Prostate gland (tissue), 2 donors: ENCODE measurements at regions not wholly inside any gene's neighbourhood (a gene's known extent, or its start where the extent isn't known, plus 50 kb on each side); places are given as distances from the start of the nearest gene placed in this dataset.

Source experiments
- DNase-seq: peaks from one replicate; pipeline ENCODE4 v3.0.0-alpha.2; 2019; ENCODE audit warnings: low spot score
- H3K27ac ChIP-seq, 2 donors: fragments of 200-600 bp; sonication (generic); 2 replicates each; pipeline ENCODE4 v1.5.1; 2017 to 2019
- H3K27me3 ChIP-seq: fragments of 200-600 bp; sonication (generic); replicated peaks from 2 replicates; pipeline ENCODE4 v1.5.1; 2019; ENCODE audit not compliant: insufficient read depth
- H3K36me3 ChIP-seq, 2 donors: fragments of 200-600 bp; sonication (generic); 1 replicate in 1 of 2; 2 replicates in 1 of 2; pipeline versions ENCODE4 v1.5.1 to v1.8.1; 2017 to 2019
- H3K4me1 ChIP-seq: fragments of 200-600 bp; sonication (generic); replicated peaks from 2 replicates; pipeline ENCODE4 v1.5.1; 2019
- H3K4me3 ChIP-seq, 2 donors: fragments of 200-600 bp; sonication (generic); 2 replicates each; pipeline ENCODE4 v1.5.1; 2017 to 2019
- H3K9me3 ChIP-seq: fragments of 200-600 bp; sonication (generic); 2 replicates; pipeline ENCODE4 v1.5.1; 2017
- POLR2A ChIP-seq: fragments of 450-650 bp; IDR thresholded peaks from one replicate; pipeline ENCODE4 v1.6.1; 2016; ENCODE audit warnings: antibody characterized with exemption, mild to moderate bottlenecking
- POLR2AphosphoS5 ChIP-seq: sonication (generic); formaldehyde crosslinking; IDR thresholded peaks from one replicate; pipeline ENCODE4 v1.6.1; 2017; ENCODE audit warnings: antibody characterized with exemption
- WGBS: methylation state at CpG from one replicate; pipeline ENCODE4 v1.1.5; 2018; 5-methylcytosine and 5-hydroxymethylcytosine counted together
- intact Hi-C: fragments of 100-400 bp; cut with DNase I; formaldehyde crosslinking; loops from one replicate; pipeline ENCODE4 v1.14.2; 2022
- TF ChIP-seq, protein P1 (sequence below), 4 experiments: fragments of 200-600 bp in 2 of 4; fragments of 450-650 bp in 2 of 4; sonication (generic) in 2 of 4; IDR thresholded peaks; 1 replicate in 3 of 4; 2 replicates in 1 of 4; pipeline ENCODE4 v1.5.1; 2016 to 2019; ENCODE audit warnings: antibody characterized with exemption in 4 of 4, mild to moderate bottlenecking in 2 of 4, moderate library complexity in 2 of 4

DNA sequence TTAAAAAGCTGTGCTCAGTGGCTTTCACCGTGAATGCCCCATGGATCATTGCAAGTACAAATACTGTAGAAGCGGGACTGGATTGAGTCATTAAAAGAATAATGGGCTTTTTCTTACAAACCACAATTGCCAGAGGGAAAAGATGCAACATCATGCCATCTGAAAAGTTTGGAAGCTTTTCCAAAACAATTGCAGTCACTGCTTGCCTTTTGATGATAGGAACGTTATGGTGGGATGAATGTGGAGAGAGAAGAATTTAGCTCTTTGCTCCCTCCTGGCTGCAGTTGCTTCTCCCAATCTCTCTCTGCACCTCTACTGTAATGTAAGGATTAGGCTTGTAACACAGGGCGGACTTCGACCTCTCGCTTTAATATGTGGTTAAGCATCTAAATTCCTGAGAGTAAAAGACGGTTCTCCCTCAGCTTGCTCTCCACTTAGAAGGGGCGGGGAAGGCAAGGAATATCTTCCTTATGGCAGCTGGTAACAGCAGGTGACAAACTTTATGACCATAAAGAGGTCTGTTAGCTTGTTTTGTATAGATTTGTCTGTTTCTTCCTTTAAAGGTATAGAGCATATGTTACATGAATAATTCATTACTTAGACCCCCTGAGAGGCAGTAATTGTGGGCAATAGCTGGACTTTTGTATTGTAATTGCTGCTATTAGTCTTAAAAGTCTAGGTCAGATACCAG, 376.1 kb downstream of the UTRN start:
- no peaks in the 10 kb centered on the region for H3K36me3 ChIP-seq
- H3K4me3 ChIP-seq, result no peak overlapping the region
- 57% methylated on average over 8 of the region's 8 CpGs for WGBS
- DNase-seq, result no peak
- H3K27me3 ChIP-seq, result no peaks in the 10 kb centered on the region
- no peaks in the 10 kb centered on the region for H3K4me1 ChIP-seq
- intact Hi-C loops, result no loop called here
- TF ChIP-seq POLR2A (no peak), POLR2AphosphoS5 (no peak)
- TF ChIP-seq, protein P1, sequence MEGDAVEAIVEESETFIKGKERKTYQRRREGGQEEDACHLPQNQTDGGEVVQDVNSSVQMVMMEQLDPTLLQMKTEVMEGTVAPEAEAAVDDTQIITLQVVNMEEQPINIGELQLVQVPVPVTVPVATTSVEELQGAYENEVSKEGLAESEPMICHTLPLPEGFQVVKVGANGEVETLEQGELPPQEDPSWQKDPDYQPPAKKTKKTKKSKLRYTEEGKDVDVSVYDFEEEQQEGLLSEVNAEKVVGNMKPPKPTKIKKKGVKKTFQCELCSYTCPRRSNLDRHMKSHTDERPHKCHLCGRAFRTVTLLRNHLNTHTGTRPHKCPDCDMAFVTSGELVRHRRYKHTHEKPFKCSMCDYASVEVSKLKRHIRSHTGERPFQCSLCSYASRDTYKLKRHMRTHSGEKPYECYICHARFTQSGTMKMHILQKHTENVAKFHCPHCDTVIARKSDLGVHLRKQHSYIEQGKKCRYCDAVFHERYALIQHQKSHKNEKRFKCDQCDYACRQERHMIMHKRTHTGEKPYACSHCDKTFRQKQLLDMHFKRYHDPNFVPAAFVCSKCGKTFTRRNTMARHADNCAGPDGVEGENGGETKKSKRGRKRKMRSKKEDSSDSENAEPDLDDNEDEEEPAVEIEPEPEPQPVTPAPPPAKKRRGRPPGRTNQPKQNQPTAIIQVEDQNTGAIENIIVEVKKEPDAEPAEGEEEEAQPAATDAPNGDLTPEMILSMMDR (IDR thresholded peaks at IDR 0.05), result no peak
- no peaks in the 10 kb centered on the region for H3K9me3 ChIP-seq
- H3K27ac ChIP-seq, result no peak overlapping the region

DNA sequence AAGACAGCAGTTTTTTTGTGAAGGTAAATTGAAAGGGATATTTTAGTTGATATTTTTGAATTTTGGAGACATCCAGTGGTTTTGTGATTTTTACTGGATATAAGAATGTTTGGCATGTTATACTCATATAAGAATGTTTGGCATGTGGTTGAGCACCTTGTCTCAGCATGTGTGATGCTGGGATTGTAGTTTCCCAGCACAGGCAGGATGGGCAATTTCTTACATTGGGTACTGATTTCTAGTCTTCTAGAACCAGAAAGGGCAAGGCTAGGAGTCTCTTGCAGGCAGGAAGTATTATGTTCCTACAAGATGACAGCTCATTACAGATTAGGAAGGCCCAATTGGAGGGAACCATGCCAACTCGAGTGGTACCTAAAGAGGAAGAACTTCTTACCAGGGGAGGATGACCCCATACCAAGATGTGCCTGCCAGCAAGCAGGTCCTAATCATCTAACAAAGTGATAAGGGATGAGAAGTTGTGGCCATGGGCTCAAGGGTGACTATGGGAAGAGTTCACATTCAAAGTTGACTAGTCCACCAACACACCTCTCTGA, 377.8 kb downstream of the UTRN start:
- H3K27ac ChIP-seq, result no peak overlapping the region
- no peak for DNase-seq
- intact Hi-C loops, result no loop called here

DNA sequence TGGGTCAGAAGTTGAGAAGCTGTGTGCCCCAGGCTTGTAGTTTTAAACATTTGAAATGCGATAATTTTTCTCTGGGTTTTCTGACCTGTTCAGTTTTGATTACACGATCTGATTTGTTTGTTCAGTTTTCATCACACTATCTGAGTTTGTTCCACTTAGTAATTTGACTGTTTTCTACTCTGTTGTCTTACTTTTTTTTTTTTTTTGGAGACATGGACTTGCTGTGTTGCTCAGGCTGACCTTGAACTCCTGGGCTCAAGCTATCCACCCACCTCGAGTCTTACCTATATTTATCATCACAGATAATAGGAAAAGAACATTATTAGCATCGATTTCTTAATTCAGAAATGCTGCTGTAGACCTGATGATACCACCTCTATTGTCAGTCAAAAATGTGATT, 379.1 kb downstream of the UTRN start:
- Histone ChIP-seq H3K27me3 (no peaks in the 10 kb centered on the region), H3K4me3 (no peak overlapping the region), H3K36me3 (no peaks in the 10 kb centered on the region), H3K4me1 (no peaks in the 10 kb centered on the region), H3K9me3 (no peaks in the 10 kb centered on the region), H3K27ac (no peak overlapping the region)
- TF ChIP-seq POLR2A (no peak), POLR2AphosphoS5 (no peak)
- 81% methylated on average over 4 of the region's 4 CpGs for WGBS
- no peak for DNase-seq
- intact Hi-C loops, result no loop called here

More for the DNA sequence above, 377.8 kb downstream of the UTRN start:
- WGBS, result 39% methylated on average over 1 of the region's 1 CpG
- no peaks in the 10 kb centered on the region for H3K9me3 ChIP-seq
- H3K4me3 ChIP-seq, result no peak overlapping the region
- no peaks in the 10 kb centered on the region for H3K36me3 ChIP-seq
- H3K4me1 ChIP-seq, result no peaks in the 10 kb centered on the region
- TF ChIP-seq, protein P1 (IDR thresholded peaks at IDR 0.05), result no peak
- TF ChIP-seq POLR2AphosphoS5 (no peak), POLR2A (no peak)
- no peaks in the 10 kb centered on the region for H3K27me3 ChIP-seq

DNA sequence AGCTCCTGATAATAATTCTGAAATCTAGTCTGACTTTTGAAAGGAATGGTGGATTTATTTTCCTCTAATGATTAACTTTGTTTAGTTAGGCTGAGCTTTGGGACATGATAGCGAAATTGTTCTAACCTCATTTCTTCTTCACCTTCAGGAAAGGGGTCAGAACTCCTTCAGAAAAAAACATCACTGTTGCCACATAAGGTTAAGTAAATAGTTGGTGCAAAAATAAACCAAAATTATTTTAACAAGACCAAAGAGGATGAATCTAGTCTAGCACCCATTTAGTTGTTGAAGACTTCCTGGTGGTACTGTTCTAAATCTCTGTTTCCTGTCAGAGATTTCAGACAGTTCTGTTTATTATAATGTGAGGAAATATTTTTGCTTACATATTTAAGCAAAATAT, 379.8 kb downstream of the UTRN start:
- Histone ChIP-seq H3K4me1 (no peaks in the 10 kb centered on the region), H3K27me3 (no peaks in the 10 kb centered on the region), H3K36me3 (no peaks in the 10 kb centered on the region), H3K9me3 (no peaks in the 10 kb centered on the region), H3K27ac (no peak overlapping the region), H3K4me3 (no peak overlapping the region)
- 94% methylated on average over 1 of the region's 1 CpG for WGBS
- TF ChIP-seq POLR2A, result no peak
- no peak for TF ChIP-seq POLR2AphosphoS5
- TF ChIP-seq, protein P1 (IDR thresholded peaks at IDR 0.05), result no peak
- intact Hi-C loops, result no loop called here
- no peak for DNase-seq

DNA sequence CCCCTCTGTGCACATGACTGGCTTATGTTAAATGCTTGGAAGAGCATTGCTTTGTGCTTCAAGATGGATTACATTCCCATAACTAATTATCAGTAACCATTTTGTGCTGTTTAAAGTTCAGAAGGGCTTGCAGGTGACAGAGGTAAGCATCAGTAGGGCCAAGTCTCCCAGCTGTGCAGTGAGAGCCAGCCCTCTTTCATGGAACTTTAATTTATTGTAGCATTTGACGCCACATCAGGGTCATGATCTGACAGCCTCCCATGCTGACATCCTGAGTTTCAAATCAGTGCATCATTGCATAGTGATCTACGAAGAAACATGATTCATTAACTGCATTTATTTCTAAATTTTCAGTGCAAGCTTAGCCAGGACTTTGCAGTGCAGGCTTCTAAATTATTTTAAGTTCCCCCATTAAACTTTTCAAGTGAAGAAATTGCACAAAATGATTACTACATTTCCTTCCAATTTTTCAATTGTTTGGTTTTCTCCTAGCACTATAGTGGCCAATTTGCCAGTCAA, 380.9 kb downstream of the UTRN start:
- no peaks in the 10 kb centered on the region for H3K27me3 ChIP-seq
- no peak for TF ChIP-seq POLR2AphosphoS5
- TF ChIP-seq, protein P1 (IDR thresholded peaks at IDR 0.05), result no peak
- no peak for TF ChIP-seq POLR2A
- H3K4me3 ChIP-seq, result no peak overlapping the region
- 90% methylated on average over 2 of the region's 2 CpGs for WGBS
- intact Hi-C loops, result no loop called here
- no peaks in the 10 kb centered on the region for H3K4me1 ChIP-seq
- no peak for DNase-seq
- no peaks in the 10 kb centered on the region for H3K9me3 ChIP-seq
- no peaks in the 10 kb centered on the region for H3K36me3 ChIP-seq
- H3K27ac ChIP-seq, result no peak overlapping the region
